Activated naive CD8-positive, alpha-beta T cell treated with anti-CD3 and anti-CD28 coated beads for 36 hours (primary cell): ENCODE measurements at regions not wholly inside any gene's neighbourhood (a gene's known extent, or its start where the extent isn't known, plus 50 kb on each side); places are given as distances from the start of the nearest gene placed in this dataset.

ENCODE experiments used
- DNase-seq: peaks from one replicate; pipeline ENCODE4 v3.0.0; 2021
- H3K27ac Mint-ChIP-seq: one replicate; pipeline ENCODE4 v1.8.0; 2022; ENCODE audit warnings: mild to moderate bottlenecking, moderate library complexity, mixed read lengths
- H3K27me3 Mint-ChIP-seq: one replicate; pipeline ENCODE4 v1.8.0; 2022; ENCODE audit warnings: mild to moderate bottlenecking, mixed read lengths
- H3K36me3 Mint-ChIP-seq: one replicate; pipeline ENCODE4 v1.8.0; 2021; ENCODE audit warnings: mild to moderate bottlenecking, mixed read lengths
- H3K4me1 Mint-ChIP-seq: one replicate; pipeline ENCODE4 v1.8.0; 2021; ENCODE audit warnings: mixed read lengths
- H3K4me3 Mint-ChIP-seq: one replicate; pipeline ENCODE4 v1.8.0; 2022; ENCODE audit warnings: mild to moderate bottlenecking, moderate library complexity, mixed read lengths
- H3K9me3 Mint-ChIP-seq: one replicate; pipeline ENCODE4 v1.8.0; 2022; ENCODE audit warnings: mixed read lengths

GRCh38 chr7:380711-381210, 90.8 kb downstream of the FOXL3 start:
- Mint-ChIP-seq H3K4me1 (peaks cover 16% of the 10 kb centered on the region), H3K9me3 (peaks cover 18% of the 10 kb centered on the region), H3K27ac (peak overlapping the region; percentile 91), H3K27me3 (peaks cover 4% of the 10 kb centered on the region), H3K36me3 (peaks cover 6% of the 10 kb centered on the region), H3K4me3 (no peak overlapping the region)
- DNase-seq, result no peak

GRCh38 chr7:381211-382042, 91.5 kb downstream of the FOXL3 start:
- peaks cover 18% of the 10 kb centered on the region for H3K9me3 Mint-ChIP-seq
- peak; percentile 41 for DNase-seq
- H3K27ac Mint-ChIP-seq, result peak overlapping the region; percentile 91

GRCh38 chr7:382043-382400, 92.1 kb downstream of the FOXL3 start:
- Mint-ChIP-seq H3K36me3 (peaks cover 6% of the 10 kb centered on the region), H3K4me1 (peaks cover 16% of the 10 kb centered on the region), H3K27ac (peak overlapping the region; percentile 91), H3K4me3 (no peak overlapping the region), H3K9me3 (peaks cover 18% of the 10 kb centered on the region), H3K27me3 (peaks cover 4% of the 10 kb centered on the region)
- no peak for DNase-seq

More at GRCh38 chr7:381211-382042, 91.5 kb downstream of the FOXL3 start:
- Mint-ChIP-seq H3K4me3 (peak overlapping the region; percentile 18), H3K4me1 (peaks cover 16% of the 10 kb centered on the region), H3K27me3 (peaks cover 4% of the 10 kb centered on the region), H3K36me3 (peaks cover 6% of the 10 kb centered on the region)

GRCh38 chr7:386385-386784, 96.4 kb downstream of the FOXL3 start:
- H3K9me3 Mint-ChIP-seq, result peaks cover 16% of the 10 kb centered on the region
- no peak overlapping the region for H3K4me3 Mint-ChIP-seq

GRCh38 chr7:387132-388022, 97.4 kb downstream of the FOXL3 start:
- Mint-ChIP-seq H3K27ac (no peak overlapping the region), H3K36me3 (no peaks in the 10 kb centered on the region), H3K27me3 (no peaks in the 10 kb centered on the region), H3K4me3 (no peak overlapping the region), H3K4me1 (peaks cover 4% of the 10 kb centered on the region), H3K9me3 (peaks cover 16% of the 10 kb centered on the region)
- no peak for DNase-seq

More at GRCh38 chr7:386385-386784, 96.4 kb downstream of the FOXL3 start:
- DNase-seq, result no peak
- Mint-ChIP-seq H3K27ac (no peak overlapping the region), H3K27me3 (no peaks in the 10 kb centered on the region), H3K36me3 (peaks cover 6% of the 10 kb centered on the region), H3K4me1 (peaks cover 12% of the 10 kb centered on the region)

- DNase-seq, result no peak
- no peaks in the 10 kb centered on the region for H3K36me3 Mint-ChIP-seq
- peaks cover 4% of the 10 kb centered on the region for H3K4me1 Mint-ChIP-seq
- H3K4me3 Mint-ChIP-seq, result no peak overlapping the region
- no peak overlapping the region for H3K27ac Mint-ChIP-seq
- H3K9me3 Mint-ChIP-seq, result peaks cover 15% of the 10 kb centered on the region
- H3K27me3 Mint-ChIP-seq, result no peaks in the 10 kb centered on the region
These were observed 98.3 kb downstream of the FOXL3 start for GRCh38 chr7:388023-388960.

GRCh38 chr7:388961-389701, 99.2 kb downstream of the FOXL3 start:
- no peaks in the 10 kb centered on the region for H3K27me3 Mint-ChIP-seq
- peaks cover 8% of the 10 kb centered on the region for H3K9me3 Mint-ChIP-seq
- H3K36me3 Mint-ChIP-seq, result no peaks in the 10 kb centered on the region
- H3K27ac Mint-ChIP-seq, result no peak overlapping the region
- peaks cover 4% of the 10 kb centered on the region for H3K4me1 Mint-ChIP-seq
- no peak overlapping the region for H3K4me3 Mint-ChIP-seq
- no peak for DNase-seq

- Mint-ChIP-seq H3K9me3 (peaks cover 8% of the 10 kb centered on the region), H3K36me3 (no peaks in the 10 kb centered on the region), H3K27me3 (no peaks in the 10 kb centered on the region), H3K4me3 (no peak overlapping the region), H3K27ac (no peak overlapping the region), H3K4me1 (peaks cover 4% of the 10 kb centered on the region)
- DNase-seq, result no peak
These were observed 100.1 kb downstream of the FOXL3 start for GRCh38 chr7:389911-390601.

- no peak for DNase-seq
- H3K36me3 Mint-ChIP-seq, result no peaks in the 10 kb centered on the region
- no peaks in the 10 kb centered on the region for H3K27me3 Mint-ChIP-seq
- no peak overlapping the region for H3K4me3 Mint-ChIP-seq
- peaks cover 13% of the 10 kb centered on the region for H3K9me3 Mint-ChIP-seq
- H3K4me1 Mint-ChIP-seq, result peaks cover 4% of the 10 kb centered on the region
- H3K27ac Mint-ChIP-seq, result no peak overlapping the region
These were observed 100.9 kb downstream of the FOXL3 start for GRCh38 chr7:390761-391410.

- no peak for DNase-seq
- Mint-ChIP-seq H3K27me3 (no peaks in the 10 kb centered on the region), H3K4me1 (peaks cover 4% of the 10 kb centered on the region), H3K9me3 (peaks cover 19% of the 10 kb centered on the region), H3K27ac (no peak overlapping the region), H3K4me3 (no peak overlapping the region), H3K36me3 (peaks cover 6% of the 10 kb centered on the region)
These were observed 101.5 kb downstream of the FOXL3 start for GRCh38 chr7:391411-391951.

- Mint-ChIP-seq H3K36me3 (peaks cover 6% of the 10 kb centered on the region), H3K27me3 (no peaks in the 10 kb centered on the region), H3K4me3 (no peak overlapping the region), H3K4me1 (peaks cover 4% of the 10 kb centered on the region), H3K27ac (no peak overlapping the region), H3K9me3 (peaks cover 23% of the 10 kb centered on the region)
- DNase-seq, result no peak
These were observed 102.1 kb downstream of the FOXL3 start for GRCh38 chr7:391961-392524.

GRCh38 chr7:392822-393221, 102.9 kb downstream of the FOXL3 start:
- no peak overlapping the region for H3K27ac Mint-ChIP-seq
- H3K4me3 Mint-ChIP-seq, result no peak overlapping the region
- H3K27me3 Mint-ChIP-seq, result no peaks in the 10 kb centered on the region
- H3K4me1 Mint-ChIP-seq, result peaks cover 4% of the 10 kb centered on the region
- peaks cover 6% of the 10 kb centered on the region for H3K36me3 Mint-ChIP-seq
- H3K9me3 Mint-ChIP-seq, result peaks cover 26% of the 10 kb centered on the region
- no peak for DNase-seq
